Pulmonary artery endothelial cell (primary cell): ENCODE measurements at regions not wholly inside any gene's neighbourhood (a gene's known extent, or its start where the extent isn't known, plus 50 kb on each side); places are given as distances from the start of the nearest gene placed in this dataset.
A peak's percentile ranks its signal among the peaks of the same experiment; 100 is the strongest.

Experiments used
- DNase-seq: peaks from one replicate; pipeline ENCODE4 v3.0.0-alpha.2; 2011; ENCODE audit warnings: low read depth, low spot score

GRCh38 chr4:111641813-111642579, 503.3 kb upstream of the FAM241A start:
- DNase-seq: peak; percentile 58

- no peak for DNase-seq
These were observed 497.2 kb upstream of the FAM241A start for GRCh38 chr4:111648056-111648455.

GRCh38 chr4:111649308-111649707, 495.9 kb upstream of the FAM241A start:
- DNase-seq: no peak

GRCh38 chr4:111650146-111650545, 495.1 kb upstream of the FAM241A start:
- DNase-seq: no peak

- DNase-seq: no peak
These were observed 494.6 kb upstream of the FAM241A start for GRCh38 chr4:111650674-111651086.

GRCh38 chr4:111652236-111652635, 493.0 kb upstream of the FAM241A start:
- no peak for DNase-seq

GRCh38 chr4:111652986-111653385, 492.3 kb upstream of the FAM241A start:
- no peak for DNase-seq

- DNase-seq: no peak
These were observed 482.8 kb upstream of the FAM241A start for GRCh38 chr4:111662496-111662895.

GRCh38 chr4:111664308-111664945, 480.8 kb upstream of the FAM241A start:
- no peak for DNase-seq

- no peak for DNase-seq
These were observed 478.4 kb upstream of the FAM241A start for GRCh38 chr4:111666826-111667360.

GRCh38 chr4:111671756-111672155, 473.5 kb upstream of the FAM241A start:
- DNase-seq: no peak

GRCh38 chr4:111675746-111676145, 469.5 kb upstream of the FAM241A start:
- DNase-seq: no peak

- no peak for DNase-seq
These were observed 468.7 kb upstream of the FAM241A start for GRCh38 chr4:111676533-111676932.

- peak; percentile 85 for DNase-seq
These were observed 466.8 kb upstream of the FAM241A start for GRCh38 chr4:111678479-111678878.

- no peak for DNase-seq
These were observed 466.3 kb upstream of the FAM241A start for GRCh38 chr4:111678908-111679307.

- DNase-seq: no peak
These were observed 464.0 kb upstream of the FAM241A start for GRCh38 chr4:111681270-111681669.

GRCh38 chr4:111681751-111682150, 463.5 kb upstream of the FAM241A start:
- no peak for DNase-seq

- no peak for DNase-seq
These were observed 460.0 kb upstream of the FAM241A start for GRCh38 chr4:111685205-111685604.

- DNase-seq: no peak
These were observed 456.0 kb upstream of the FAM241A start for GRCh38 chr4:111689214-111689613.

GRCh38 chr4:111689731-111690130, 455.5 kb upstream of the FAM241A start:
- DNase-seq: no peak

- no peak for DNase-seq
These were observed 451.5 kb upstream of the FAM241A start for GRCh38 chr4:111693758-111694157.

- DNase-seq: no peak
These were observed 449.6 kb upstream of the FAM241A start for GRCh38 chr4:111695677-111696076.

GRCh38 chr4:111696505-111696904, 448.7 kb upstream of the FAM241A start:
- no peak for DNase-seq
